SJCRH30 (cell line): ENCODE measurements at regions not wholly inside any gene's neighbourhood (a gene's known extent, or its start where the extent isn't known, plus 50 kb on each side); places are given as distances from the start of the nearest gene placed in this dataset.
A peak's percentile ranks its signal among the peaks of the same experiment; 100 is the strongest.
"Not testable (repeated sequence)": the region's sequence is repeated elsewhere in the genome, so short reads cannot be mapped to it uniquely, and the experiment has no call there.

Experiments used
- DNase-seq, 2 experiments: peaks; one replicate each; pipeline ENCODE4 v3.0.0-alpha.2; 2015 to 2020
- H3K27ac ChIP-seq: fragments of 250-450 bp; sonication (Bioruptor Pico); 2 replicates; pipeline ENCODE4 v1.5.1; 2020; ENCODE audit warnings: mild to moderate bottlenecking, moderate library complexity
- H3K27me3 ChIP-seq: fragments of 250-450 bp; sonication (Bioruptor Pico); 2 replicates; pipeline ENCODE4 v1.5.1; 2020; ENCODE audit warnings: mild to moderate bottlenecking, moderate library complexity
- H3K36me3 ChIP-seq: fragments of 250-450 bp; sonication (Bioruptor Pico); 2 replicates; pipeline ENCODE4 v1.5.1; 2020; ENCODE audit warnings: mild to moderate bottlenecking, moderate library complexity
- H3K4me1 ChIP-seq: fragments of 250-450 bp; sonication (Bioruptor Pico); 2 replicates; pipeline ENCODE4 v1.5.1; 2020; ENCODE audit warnings: mild to moderate bottlenecking, moderate library complexity
- H3K4me3 ChIP-seq: fragments of 250-450 bp; sonication (Bioruptor Pico); 2 replicates; pipeline ENCODE4 v1.5.1; 2020; ENCODE audit warnings: mild to moderate bottlenecking, moderate library complexity
- H3K9me3 ChIP-seq: fragments of 250-450 bp; sonication (Bioruptor Pico); replicated peaks from 2 replicates; pipeline ENCODE4 v1.5.1; 2020; ENCODE audit warnings: mild to moderate bottlenecking, moderate library complexity

DNA sequence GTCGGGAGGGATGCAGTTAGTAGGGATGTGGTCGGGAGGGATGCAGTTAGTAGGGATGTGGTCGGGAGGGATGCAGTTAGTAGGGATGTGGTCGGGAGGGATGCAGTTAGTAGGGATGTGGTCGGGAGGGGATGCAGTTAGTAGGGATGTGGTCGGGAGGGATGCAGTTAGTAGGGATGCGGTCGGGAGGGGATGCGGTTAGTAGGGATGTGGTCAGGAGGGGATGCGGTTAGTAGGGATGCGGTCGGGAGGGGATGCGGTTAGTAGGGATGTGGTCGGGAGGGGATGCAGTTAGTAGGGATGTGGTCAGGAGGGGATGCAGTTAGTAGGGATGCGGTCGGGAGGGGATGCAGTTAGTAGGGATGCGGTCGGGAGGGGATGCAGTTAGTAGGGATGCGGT is 96.2 kb downstream of the BDH1 start:
- not testable (repeated sequence) for H3K9me3 ChIP-seq, H3K4me1 ChIP-seq, H3K36me3 ChIP-seq, DNase-seq, H3K27me3 ChIP-seq, H3K27ac ChIP-seq, H3K4me3 ChIP-seq

- Histone ChIP-seq H3K27me3 (no peaks in the 10 kb centered on the region), H3K27ac (no peak overlapping the region), H3K36me3 (no peaks in the 10 kb centered on the region), H3K4me1 (peaks cover 8% of the 10 kb centered on the region), H3K9me3 (no peaks in the 10 kb centered on the region), H3K4me3 (no peak overlapping the region)
- DNase-seq: no peak
Measured at GRCh38 chr3:197458906-197459470, 96.8 kb downstream of the BDH1 start.

GRCh38 chr3:197458179-197458707 is 97.5 kb downstream of the BDH1 start:
- Histone ChIP-seq H3K27me3 (no peaks in the 10 kb centered on the region), H3K4me3 (no peak overlapping the region), H3K27ac (no peak overlapping the region), H3K9me3 (no peaks in the 10 kb centered on the region), H3K36me3 (no peaks in the 10 kb centered on the region), H3K4me1 (peaks cover 8% of the 10 kb centered on the region)
- DNase-seq: no peak

DNA sequence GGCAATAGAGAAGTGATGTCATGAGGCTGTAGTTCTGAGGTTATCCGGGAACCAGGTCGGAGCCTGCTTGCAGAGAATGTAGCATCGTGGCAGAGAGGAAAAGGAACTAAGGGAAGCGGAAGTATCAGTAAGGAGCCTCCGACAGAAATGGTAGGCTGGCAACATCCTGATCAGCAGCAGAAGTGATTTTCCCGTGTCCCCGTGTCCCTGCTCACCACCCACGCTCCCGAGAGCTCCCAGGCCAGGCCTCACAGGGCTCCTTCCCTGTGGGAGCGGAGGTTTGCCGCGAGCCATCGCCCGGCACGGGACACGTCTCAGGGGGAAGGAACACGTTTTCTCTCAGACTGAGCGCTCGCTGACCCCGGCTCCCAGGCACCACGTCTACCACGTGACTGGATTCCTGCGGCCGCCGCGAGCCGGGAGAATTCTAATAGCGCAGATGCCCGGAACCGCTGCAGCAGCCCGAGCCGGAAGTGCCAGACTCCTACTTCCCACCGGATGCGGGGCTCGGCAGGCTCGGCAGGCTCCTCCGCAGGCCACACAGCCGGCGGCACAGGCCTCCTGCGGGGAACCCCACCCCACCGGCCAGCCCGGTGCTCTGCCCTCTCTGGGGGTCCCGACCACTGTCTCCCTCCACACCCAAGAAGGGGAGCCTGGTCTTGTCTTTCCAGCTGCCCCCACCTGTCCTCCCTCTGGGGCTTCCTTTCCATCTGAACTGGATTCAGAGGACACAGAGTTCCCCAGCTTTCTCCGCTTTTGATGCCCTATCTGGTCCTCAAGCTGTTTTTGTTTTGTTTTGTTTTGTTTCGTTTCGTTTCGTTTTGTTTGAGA is 99.3 kb downstream of the BDH1 start:
- Histone ChIP-seq H3K27ac (peak overlapping the region; percentile 95), H3K9me3 (no peaks in the 10 kb centered on the region), H3K4me3 (peak overlapping the region; percentile 70), H3K4me1 (peaks cover 8% of the 10 kb centered on the region), H3K27me3 (no peaks in the 10 kb centered on the region), H3K36me3 (no peaks in the 10 kb centered on the region)
- DNase-seq: peak; percentile 93 to 94

DNA sequence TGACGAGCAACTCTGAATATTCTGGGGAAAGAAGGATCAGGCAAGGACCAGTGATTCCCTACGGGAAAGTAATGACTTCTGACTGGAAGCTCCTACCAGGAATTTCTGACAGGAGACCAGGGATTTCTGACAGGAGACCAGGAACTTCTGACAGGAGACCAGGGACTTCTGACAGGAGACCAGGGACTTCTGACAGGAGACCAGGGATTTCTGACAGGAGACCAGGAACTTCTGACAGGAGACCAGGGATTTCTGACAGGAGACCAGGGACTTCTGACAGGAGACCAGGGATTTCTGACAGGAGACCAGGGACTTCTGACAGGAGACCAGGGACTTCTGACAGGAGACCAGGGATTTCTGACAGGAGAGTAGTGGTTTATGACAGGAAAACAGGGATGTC is 100.9 kb downstream of the BDH1 start:
- H3K9me3 ChIP-seq, H3K4me1 ChIP-seq, H3K4me3 ChIP-seq, H3K36me3 ChIP-seq, H3K27ac ChIP-seq, DNase-seq, H3K27me3 ChIP-seq: not testable (repeated sequence)

DNA sequence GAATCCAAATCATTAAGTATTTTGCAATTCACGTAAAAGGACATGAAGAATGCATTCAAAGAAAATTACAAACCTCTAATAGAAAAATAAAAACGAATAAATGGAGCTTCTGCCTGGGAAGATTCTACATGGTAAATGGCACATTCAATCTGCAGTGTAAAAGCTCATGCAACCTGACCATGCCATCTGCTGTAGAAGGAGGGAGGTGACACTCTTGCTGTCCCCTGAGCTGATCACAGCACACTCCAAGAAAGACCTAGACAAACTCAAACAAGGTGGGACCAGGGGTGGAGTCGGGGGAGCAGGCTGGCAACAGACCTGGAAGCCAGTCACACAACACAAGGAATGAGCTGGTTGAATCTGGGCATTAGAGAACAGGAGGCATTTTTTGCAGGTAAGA is 101.8 kb downstream of the BDH1 start:
- no peak for DNase-seq
- Histone ChIP-seq H3K36me3 (no peaks in the 10 kb centered on the region), H3K9me3 (no peaks in the 10 kb centered on the region), H3K4me1 (peaks cover 8% of the 10 kb centered on the region), H3K27me3 (no peaks in the 10 kb centered on the region), H3K27ac (no peak overlapping the region), H3K4me3 (no peak overlapping the region)

GRCh38 chr3:197450810-197451209 is 105.0 kb downstream of the BDH1 start:
- H3K27me3 ChIP-seq: no peaks in the 10 kb centered on the region
- no peak overlapping the region for H3K4me3 ChIP-seq
- peaks cover 7% of the 10 kb centered on the region for H3K4me1 ChIP-seq
- H3K9me3 ChIP-seq: no peaks in the 10 kb centered on the region
- no peaks in the 10 kb centered on the region for H3K36me3 ChIP-seq
- no peak overlapping the region for H3K27ac ChIP-seq
- DNase-seq: no peak

- H3K27me3 ChIP-seq: no peaks in the 10 kb centered on the region
- no peak overlapping the region for H3K27ac ChIP-seq
- H3K4me1 ChIP-seq: peaks cover 4% of the 10 kb centered on the region; the same call in 1 of the 2 replicates
- DNase-seq: no peak
- H3K9me3 ChIP-seq: no peaks in the 10 kb centered on the region
- H3K36me3 ChIP-seq: no peaks in the 10 kb centered on the region
- no peak overlapping the region for H3K4me3 ChIP-seq
Measured at GRCh38 chr3:197450308-197450707, 105.5 kb downstream of the BDH1 start.

DNA sequence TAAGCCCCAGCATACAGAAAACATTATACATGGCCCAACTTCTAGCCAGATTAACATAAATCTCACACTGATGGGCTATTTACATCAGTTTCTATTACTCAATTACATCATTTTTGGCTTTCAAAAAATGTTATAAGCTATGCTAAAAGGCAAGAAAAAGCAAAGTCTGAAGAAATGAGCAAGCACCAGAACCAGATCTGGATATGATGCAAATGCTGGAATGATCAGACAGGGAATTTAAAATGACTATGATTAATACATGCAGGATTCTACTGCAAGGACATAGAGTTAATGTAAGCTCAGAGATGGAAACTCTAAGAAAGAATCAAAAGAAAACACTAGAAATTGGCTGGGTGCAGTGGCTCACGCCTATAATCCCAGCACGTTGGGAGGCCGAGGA is 106.6 kb downstream of the BDH1 start:
- H3K4me3 ChIP-seq, H3K36me3 ChIP-seq, DNase-seq, H3K9me3 ChIP-seq, H3K27me3 ChIP-seq, H3K4me1 ChIP-seq, H3K27ac ChIP-seq: not testable (repeated sequence)

- not testable (repeated sequence) for H3K27ac ChIP-seq, H3K36me3 ChIP-seq, DNase-seq, H3K9me3 ChIP-seq, H3K27me3 ChIP-seq, H3K4me1 ChIP-seq, H3K4me3 ChIP-seq
Measured at GRCh38 chr3:197447781-197448180, 108.0 kb downstream of the BDH1 start.

GRCh38 chr3:197447057-197447456 is 108.7 kb downstream of the BDH1 start:
- Histone ChIP-seq H3K9me3 (no peaks in the 10 kb centered on the region), H3K4me3 (no peak overlapping the region), H3K27me3 (no peaks in the 10 kb centered on the region), H3K27ac (no peak overlapping the region), H3K36me3 (no peaks in the 10 kb centered on the region), H3K4me1 (no peaks in the 10 kb centered on the region)
- DNase-seq: no peak

DNA sequence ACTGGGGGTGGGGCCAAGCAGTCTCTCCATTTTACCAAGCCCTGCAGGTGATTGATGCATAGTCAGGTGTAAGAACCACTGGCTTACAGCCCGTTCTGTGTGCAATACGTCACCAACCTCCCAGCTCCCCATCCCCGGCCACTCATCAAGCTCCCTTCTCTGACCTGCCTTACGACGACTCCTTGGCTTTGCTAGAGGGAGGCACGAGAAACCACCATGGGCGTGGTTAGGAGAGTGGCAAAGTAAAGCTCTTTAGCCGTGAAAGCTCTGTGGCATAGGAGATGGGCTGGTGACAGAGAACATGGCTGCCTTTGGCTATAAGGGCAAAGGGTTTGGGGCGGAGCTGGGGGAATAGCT is 109.1 kb downstream of the BDH1 start:
- Histone ChIP-seq H3K27ac (no peak overlapping the region), H3K36me3 (no peaks in the 10 kb centered on the region), H3K9me3 (no peaks in the 10 kb centered on the region), H3K4me3 (no peak overlapping the region), H3K4me1 (no peaks in the 10 kb centered on the region), H3K27me3 (no peaks in the 10 kb centered on the region)
- no peak for DNase-seq

DNA sequence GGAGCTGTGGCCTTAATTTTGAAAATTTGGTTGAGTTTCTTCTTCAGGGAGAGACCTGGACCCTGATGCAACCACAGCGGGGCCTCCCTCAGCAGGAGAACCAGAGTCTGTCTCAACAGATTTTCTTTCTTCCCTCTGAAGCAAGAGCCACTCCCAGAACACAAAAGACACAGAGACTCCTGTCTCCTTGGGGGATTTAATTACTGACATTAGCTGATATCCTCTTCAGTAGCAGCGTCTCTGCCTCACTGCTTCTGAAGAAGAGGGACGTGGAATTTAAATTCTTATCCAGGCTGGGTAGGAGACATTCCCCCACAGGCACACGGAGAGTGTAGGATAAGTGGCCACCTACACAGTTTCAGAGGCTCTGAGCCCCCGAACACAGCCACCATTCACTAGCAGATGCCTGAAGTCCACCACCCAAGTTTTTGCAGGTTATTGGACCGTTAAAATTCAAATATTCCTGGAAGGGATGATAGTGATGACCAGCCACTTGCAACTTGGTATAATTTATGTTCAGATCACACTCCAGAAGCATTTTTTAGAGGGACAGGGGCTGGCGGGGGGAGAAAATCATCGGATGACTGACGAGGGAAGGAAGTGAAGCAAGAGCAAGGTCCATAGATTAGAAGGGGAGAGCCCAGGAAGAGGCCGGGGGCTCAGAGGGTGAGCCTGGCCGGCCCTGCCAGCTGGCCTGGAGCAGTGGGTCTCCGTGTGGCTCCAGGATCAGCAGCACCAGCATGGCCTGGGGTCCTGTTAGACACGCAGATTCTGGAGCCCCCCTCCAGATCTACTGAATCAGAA is 109.7 kb downstream of the BDH1 start:
- no peaks in the 10 kb centered on the region for H3K9me3 ChIP-seq
- H3K4me3 ChIP-seq: no peak overlapping the region
- no peaks in the 10 kb centered on the region for H3K36me3 ChIP-seq
- no peak overlapping the region for H3K27ac ChIP-seq
- DNase-seq: no peak
- H3K27me3 ChIP-seq: no peaks in the 10 kb centered on the region
- no peaks in the 10 kb centered on the region for H3K4me1 ChIP-seq

GRCh38 chr3:197444793-197445379 is 110.9 kb downstream of the BDH1 start:
- Histone ChIP-seq H3K27me3 (no peaks in the 10 kb centered on the region), H3K4me3 (no peak overlapping the region), H3K9me3 (no peaks in the 10 kb centered on the region), H3K4me1 (no peaks in the 10 kb centered on the region), H3K36me3 (no peaks in the 10 kb centered on the region), H3K27ac (no peak overlapping the region)
- DNase-seq: no peak

DNA sequence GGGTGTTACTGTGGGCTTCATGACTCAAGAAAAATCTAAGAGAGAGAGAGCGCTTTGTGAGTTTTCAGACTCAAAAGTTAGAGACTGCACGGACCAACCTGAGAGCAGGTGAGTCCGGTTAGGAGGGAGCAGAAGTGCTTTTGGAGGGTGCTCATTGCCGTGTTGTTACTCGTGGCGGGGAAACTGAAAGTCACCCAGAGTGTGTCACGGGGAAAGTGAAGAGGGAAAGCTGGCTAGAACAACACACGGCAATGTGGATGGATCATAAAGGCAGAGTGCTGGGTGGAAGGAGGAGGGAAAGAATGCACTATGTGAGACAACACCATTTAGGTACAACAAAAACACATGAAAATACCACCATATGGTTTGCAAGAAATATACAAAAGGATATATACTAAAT is 112.3 kb downstream of the BDH1 start:
- no peak overlapping the region for H3K27ac ChIP-seq
- H3K4me1 ChIP-seq: no peaks in the 10 kb centered on the region
- no peak overlapping the region for H3K4me3 ChIP-seq
- DNase-seq: no peak
- H3K9me3 ChIP-seq: no peaks in the 10 kb centered on the region
- H3K36me3 ChIP-seq: no peaks in the 10 kb centered on the region
- no peaks in the 10 kb centered on the region for H3K27me3 ChIP-seq
